BE2C (cell line): ENCODE measurements at regions not wholly inside any gene's neighbourhood (a gene's known extent, or its start where the extent isn't known, plus 50 kb on each side); places are given as distances from the start of the nearest gene placed in this dataset.

Experiments
- DNase-seq: peaks from one replicate; pipeline ENCODE4 v3.0.0-alpha.2; 2020
- H3K27me3 ChIP-seq: fragments of 250-450 bp; sonication (Bioruptor Pico); 2 replicates; pipeline ENCODE4 v1.5.1; 2020; ENCODE audit warnings: mild to moderate bottlenecking
- H3K36me3 ChIP-seq: fragments of 250-450 bp; sonication (Bioruptor Pico); 2 replicates; pipeline ENCODE4 v1.5.1; 2020; ENCODE audit warnings: mild to moderate bottlenecking
- H3K4me1 ChIP-seq: fragments of 250-450 bp; sonication (Bioruptor Pico); 2 replicates; pipeline ENCODE4 v1.5.1; 2020
- H3K4me3 ChIP-seq: 2 replicates; pipeline ENCODE4 v1.5.1; 2011; ENCODE audit warnings: low read depth, low read length
- H3K9me3 ChIP-seq: fragments of 250-450 bp; sonication (Bioruptor Pico); 2 replicates; pipeline ENCODE4 v1.5.1; 2020
- TF ChIP-seq, protein P1 (sequence below): IDR thresholded peaks from 2 replicates; pipeline ENCODE4 v1.5.1; 2012; ENCODE audit warnings: mild to moderate bottlenecking, low read depth, low read length

GRCh38 chr12:24697769-24698168 lies 251.1 kb downstream of the BCAT1 start:
- DNase-seq, result no peak
- Histone ChIP-seq H3K4me3 (no peak overlapping the region), H3K27me3 (no peaks in the 10 kb centered on the region), H3K4me1 (no peaks in the 10 kb centered on the region), H3K36me3 (no peaks in the 10 kb centered on the region), H3K9me3 (no peaks in the 10 kb centered on the region)
- TF ChIP-seq, protein P1, sequence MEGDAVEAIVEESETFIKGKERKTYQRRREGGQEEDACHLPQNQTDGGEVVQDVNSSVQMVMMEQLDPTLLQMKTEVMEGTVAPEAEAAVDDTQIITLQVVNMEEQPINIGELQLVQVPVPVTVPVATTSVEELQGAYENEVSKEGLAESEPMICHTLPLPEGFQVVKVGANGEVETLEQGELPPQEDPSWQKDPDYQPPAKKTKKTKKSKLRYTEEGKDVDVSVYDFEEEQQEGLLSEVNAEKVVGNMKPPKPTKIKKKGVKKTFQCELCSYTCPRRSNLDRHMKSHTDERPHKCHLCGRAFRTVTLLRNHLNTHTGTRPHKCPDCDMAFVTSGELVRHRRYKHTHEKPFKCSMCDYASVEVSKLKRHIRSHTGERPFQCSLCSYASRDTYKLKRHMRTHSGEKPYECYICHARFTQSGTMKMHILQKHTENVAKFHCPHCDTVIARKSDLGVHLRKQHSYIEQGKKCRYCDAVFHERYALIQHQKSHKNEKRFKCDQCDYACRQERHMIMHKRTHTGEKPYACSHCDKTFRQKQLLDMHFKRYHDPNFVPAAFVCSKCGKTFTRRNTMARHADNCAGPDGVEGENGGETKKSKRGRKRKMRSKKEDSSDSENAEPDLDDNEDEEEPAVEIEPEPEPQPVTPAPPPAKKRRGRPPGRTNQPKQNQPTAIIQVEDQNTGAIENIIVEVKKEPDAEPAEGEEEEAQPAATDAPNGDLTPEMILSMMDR, result no peak

DNA sequence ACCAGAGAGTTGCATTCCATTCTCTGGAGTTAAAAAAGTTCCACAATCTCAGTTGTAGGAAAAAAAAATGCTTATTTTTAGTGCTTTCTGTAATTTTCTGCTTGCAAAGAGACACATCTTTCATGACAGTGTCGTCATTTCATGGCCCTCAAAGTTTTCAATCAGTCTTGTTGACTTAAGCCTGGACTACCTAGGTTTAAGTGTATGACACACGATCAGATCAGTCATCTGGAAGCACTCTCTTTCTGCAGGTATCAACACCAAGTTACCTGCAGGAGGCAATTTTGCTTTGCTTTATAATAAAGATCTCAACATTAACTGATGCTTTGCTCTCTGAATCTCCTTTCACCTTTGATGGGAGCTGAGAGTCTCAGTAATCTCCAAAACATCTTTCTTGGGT lies 251.6 kb downstream of the BCAT1 start:
- Histone ChIP-seq H3K9me3 (no peaks in the 10 kb centered on the region), H3K27me3 (no peaks in the 10 kb centered on the region), H3K4me3 (no peak overlapping the region), H3K4me1 (no peaks in the 10 kb centered on the region), H3K36me3 (no peaks in the 10 kb centered on the region)
- DNase-seq, result no peak
- TF ChIP-seq, protein P1, result no peak

GRCh38 chr12:24696800-24697199 lies 252.1 kb downstream of the BCAT1 start:
- H3K4me1 ChIP-seq, result no peaks in the 10 kb centered on the region
- H3K27me3 ChIP-seq, result no peaks in the 10 kb centered on the region
- no peaks in the 10 kb centered on the region for H3K36me3 ChIP-seq
- no peak for DNase-seq
- no peak overlapping the region for H3K4me3 ChIP-seq
- H3K9me3 ChIP-seq, result no peaks in the 10 kb centered on the region
- TF ChIP-seq, protein P1, result no peak

GRCh38 chr12:24695657-24696329 lies 253.1 kb downstream of the BCAT1 start:
- Histone ChIP-seq H3K36me3 (no peaks in the 10 kb centered on the region), H3K4me1 (no peaks in the 10 kb centered on the region), H3K9me3 (no peaks in the 10 kb centered on the region; the same call in 1 of the 2 replicates), H3K27me3 (no peaks in the 10 kb centered on the region), H3K4me3 (no peak overlapping the region)
- DNase-seq, result no peak
- TF ChIP-seq, protein P1, result no peak

- no peaks in the 10 kb centered on the region for H3K27me3 ChIP-seq
Measured at GRCh38 chr12:24695103-24695502, 253.8 kb downstream of the BCAT1 start.

DNA sequence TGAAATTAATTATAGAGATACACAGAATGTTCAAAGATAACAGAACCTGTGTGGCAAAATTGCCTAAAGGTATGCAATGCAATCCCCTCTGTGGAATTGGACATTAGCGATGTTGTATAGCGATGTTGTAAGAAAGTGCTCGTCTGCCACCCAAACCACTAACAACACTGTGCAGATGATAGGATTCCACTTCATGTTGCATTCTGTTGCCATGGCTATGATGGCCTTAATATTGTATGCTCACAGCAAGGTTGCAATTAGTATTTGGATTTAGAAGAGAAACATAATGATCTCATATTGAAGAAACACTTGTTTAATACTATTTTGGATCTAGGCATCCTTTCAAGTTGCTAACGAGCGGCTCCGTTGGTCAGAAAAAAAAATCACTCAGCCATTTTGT lies 260.3 kb downstream of the BCAT1 start:
- Histone ChIP-seq H3K4me3 (no peak overlapping the region), H3K36me3 (no peaks in the 10 kb centered on the region), H3K9me3 (no peaks in the 10 kb centered on the region; the same call in 1 of the 2 replicates), H3K4me1 (no peaks in the 10 kb centered on the region), H3K27me3 (no peaks in the 10 kb centered on the region)
- DNase-seq, result no peak
- TF ChIP-seq, protein P1, result no peak

More at GRCh38 chr12:24695103-24695502, 253.8 kb downstream of the BCAT1 start:
- TF ChIP-seq, protein P1, result no peak
- Histone ChIP-seq H3K4me1 (no peaks in the 10 kb centered on the region), H3K36me3 (no peaks in the 10 kb centered on the region), H3K4me3 (no peak overlapping the region), H3K9me3 (no peaks in the 10 kb centered on the region; the same call in 1 of the 2 replicates)
- DNase-seq, result no peak
